Nephron progenitor cell (in vitro differentiated cells): ENCODE measurements at regions not wholly inside any gene's neighbourhood (a gene's known extent, or its start where the extent isn't known, plus 50 kb on each side); places are given as distances from the start of the nearest gene placed in this dataset.

Experiments used
- DNase-seq: peaks from one replicate; pipeline ENCODE4 v3.0.0; 2021
- H3K27ac Mint-ChIP-seq: 2 replicates; pipeline ENCODE4 v1.8.0; 2021; ENCODE audit warnings: mild to moderate bottlenecking, moderate library complexity, mixed read lengths
- H3K27me3 Mint-ChIP-seq: 2 replicates; pipeline ENCODE4 v1.8.0; 2021; ENCODE audit warnings: mild to moderate bottlenecking, low read depth, mixed read lengths; ENCODE audit not compliant: poor library complexity
- H3K36me3 Mint-ChIP-seq: 2 replicates; pipeline ENCODE4 v1.8.0; 2021; ENCODE audit warnings: low read depth, mixed read lengths
- H3K4me1 Mint-ChIP-seq: 2 replicates; pipeline ENCODE4 v1.8.0; 2021; ENCODE audit warnings: mixed read lengths
- H3K4me3 Mint-ChIP-seq: 2 replicates; pipeline ENCODE4 v1.8.0; 2021; ENCODE audit warnings: mild to moderate bottlenecking, moderate library complexity, mixed read lengths
- H3K9me3 Mint-ChIP-seq: 2 replicates; pipeline ENCODE4 v1.8.0; 2021; ENCODE audit warnings: mild to moderate bottlenecking, moderate library complexity, mixed read lengths
- TF ChIP-seq, protein P1 (sequence below): fragments of 200-600 bp; sonication (generic); IDR thresholded peaks from 2 replicates; pipeline ENCODE4 v1.5.0; 2021; ENCODE audit warnings: antibody characterized with exemption

DNA sequence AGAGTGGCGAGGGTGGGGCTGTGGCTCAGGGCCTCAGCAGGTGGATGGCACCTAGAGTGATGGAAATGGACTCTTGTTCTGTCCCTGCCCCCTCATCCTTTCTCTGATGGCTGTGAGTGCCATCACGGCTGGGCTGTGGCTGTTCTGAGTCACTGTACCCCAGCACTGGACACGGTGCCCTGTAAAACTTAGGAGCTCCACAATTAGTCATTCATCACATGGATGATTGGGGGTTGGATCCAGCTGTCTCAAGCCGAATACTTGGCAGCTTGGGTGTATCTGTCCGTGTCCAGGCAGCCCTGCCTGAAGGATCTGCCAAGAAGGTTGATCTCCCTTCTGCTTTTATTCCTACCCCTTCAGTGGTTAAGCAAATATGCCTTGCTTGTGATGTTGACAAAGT is 295.5 kb upstream of the EEF2KMT start:
- H3K27me3 Mint-ChIP-seq, result peaks cover 19% of the 10 kb centered on the region
- H3K9me3 Mint-ChIP-seq, result peaks cover 3% of the 10 kb centered on the region
- TF ChIP-seq, protein P1, sequence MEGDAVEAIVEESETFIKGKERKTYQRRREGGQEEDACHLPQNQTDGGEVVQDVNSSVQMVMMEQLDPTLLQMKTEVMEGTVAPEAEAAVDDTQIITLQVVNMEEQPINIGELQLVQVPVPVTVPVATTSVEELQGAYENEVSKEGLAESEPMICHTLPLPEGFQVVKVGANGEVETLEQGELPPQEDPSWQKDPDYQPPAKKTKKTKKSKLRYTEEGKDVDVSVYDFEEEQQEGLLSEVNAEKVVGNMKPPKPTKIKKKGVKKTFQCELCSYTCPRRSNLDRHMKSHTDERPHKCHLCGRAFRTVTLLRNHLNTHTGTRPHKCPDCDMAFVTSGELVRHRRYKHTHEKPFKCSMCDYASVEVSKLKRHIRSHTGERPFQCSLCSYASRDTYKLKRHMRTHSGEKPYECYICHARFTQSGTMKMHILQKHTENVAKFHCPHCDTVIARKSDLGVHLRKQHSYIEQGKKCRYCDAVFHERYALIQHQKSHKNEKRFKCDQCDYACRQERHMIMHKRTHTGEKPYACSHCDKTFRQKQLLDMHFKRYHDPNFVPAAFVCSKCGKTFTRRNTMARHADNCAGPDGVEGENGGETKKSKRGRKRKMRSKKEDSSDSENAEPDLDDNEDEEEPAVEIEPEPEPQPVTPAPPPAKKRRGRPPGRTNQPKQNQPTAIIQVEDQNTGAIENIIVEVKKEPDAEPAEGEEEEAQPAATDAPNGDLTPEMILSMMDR, result no peak
- H3K4me1 Mint-ChIP-seq, result no peaks in the 10 kb centered on the region
- H3K4me3 Mint-ChIP-seq, result no peak overlapping the region
- DNase-seq, result no peak
- no peak overlapping the region for H3K27ac Mint-ChIP-seq
- H3K36me3 Mint-ChIP-seq, result no peaks in the 10 kb centered on the region

DNA sequence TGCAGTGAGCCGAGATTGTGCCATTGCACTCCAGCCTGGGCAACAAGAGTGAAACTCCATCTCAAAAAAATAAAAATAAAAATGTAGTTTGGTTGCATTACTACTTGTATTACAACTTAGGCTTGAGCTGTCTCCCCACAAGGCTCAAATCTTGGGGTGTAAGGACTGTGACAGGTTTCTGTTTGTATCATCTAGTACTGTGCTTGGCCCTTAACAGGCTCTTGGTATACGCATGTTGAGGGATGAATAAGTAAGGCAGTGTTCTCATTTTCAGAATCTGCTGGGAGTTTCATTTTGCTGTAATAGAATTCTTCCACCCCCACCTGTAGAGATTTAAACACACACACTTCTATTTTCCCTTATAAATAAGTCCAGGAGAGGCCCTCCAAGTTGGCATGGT is 289.4 kb upstream of the EEF2KMT start:
- DNase-seq, result no peak
- TF ChIP-seq, protein P1, result no peak
- Mint-ChIP-seq H3K4me1 (no peaks in the 10 kb centered on the region), H3K27me3 (peaks cover 7% of the 10 kb centered on the region), H3K36me3 (no peaks in the 10 kb centered on the region), H3K4me3 (no peak overlapping the region), H3K9me3 (peaks cover 10% of the 10 kb centered on the region), H3K27ac (no peak overlapping the region)

DNA sequence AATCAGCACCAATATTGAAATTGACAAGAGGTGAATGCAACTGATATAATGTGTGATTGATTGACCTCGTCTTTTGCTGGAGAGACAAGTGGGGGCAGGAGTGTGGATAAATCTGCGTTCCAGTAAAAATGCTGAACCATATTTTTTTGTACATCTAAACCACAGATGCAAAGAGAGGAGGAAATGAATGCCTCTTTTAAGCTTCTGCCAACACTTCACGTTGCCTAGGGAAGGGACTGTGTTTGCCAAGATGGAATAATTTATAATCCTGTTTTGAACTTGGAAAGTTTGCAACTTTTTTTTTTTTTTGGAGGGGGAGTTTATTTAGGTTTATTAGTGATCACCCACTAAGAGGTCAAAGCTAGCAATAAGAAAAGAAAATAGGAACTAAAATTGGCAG is 288.2 kb upstream of the EEF2KMT start:
- Mint-ChIP-seq H3K27me3 (peaks cover 7% of the 10 kb centered on the region), H3K9me3 (peaks cover 10% of the 10 kb centered on the region), H3K27ac (no peak overlapping the region), H3K4me3 (no peak overlapping the region), H3K36me3 (no peaks in the 10 kb centered on the region), H3K4me1 (no peaks in the 10 kb centered on the region)
- no peak for DNase-seq
- TF ChIP-seq, protein P1, result no peak

DNA sequence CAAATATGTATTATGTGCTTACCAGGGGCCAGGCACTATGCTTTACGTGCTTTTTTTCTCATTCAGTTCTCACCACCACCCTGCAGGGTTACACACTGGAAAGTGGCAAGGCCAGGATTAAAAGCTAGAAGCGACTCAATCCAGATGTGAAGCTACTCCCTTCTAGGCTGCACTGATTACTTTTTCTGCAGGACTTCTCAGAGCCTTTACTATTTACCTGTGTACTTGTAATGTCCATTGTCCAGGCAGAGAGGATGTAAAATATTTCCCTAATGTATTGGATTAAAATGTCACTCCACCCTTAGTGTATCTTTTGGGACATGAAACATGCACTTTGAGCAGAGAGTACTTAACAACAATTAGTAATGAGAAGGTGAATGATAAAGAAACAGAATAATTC is 287.5 kb upstream of the EEF2KMT start:
- no peaks in the 10 kb centered on the region for H3K4me1 Mint-ChIP-seq
- TF ChIP-seq, protein P1, result no peak
- no peak overlapping the region for H3K4me3 Mint-ChIP-seq
- peaks cover 10% of the 10 kb centered on the region for H3K9me3 Mint-ChIP-seq
- H3K27me3 Mint-ChIP-seq, result peaks cover 7% of the 10 kb centered on the region
- no peaks in the 10 kb centered on the region for H3K36me3 Mint-ChIP-seq
- DNase-seq, result no peak
- no peak overlapping the region for H3K27ac Mint-ChIP-seq

DNA sequence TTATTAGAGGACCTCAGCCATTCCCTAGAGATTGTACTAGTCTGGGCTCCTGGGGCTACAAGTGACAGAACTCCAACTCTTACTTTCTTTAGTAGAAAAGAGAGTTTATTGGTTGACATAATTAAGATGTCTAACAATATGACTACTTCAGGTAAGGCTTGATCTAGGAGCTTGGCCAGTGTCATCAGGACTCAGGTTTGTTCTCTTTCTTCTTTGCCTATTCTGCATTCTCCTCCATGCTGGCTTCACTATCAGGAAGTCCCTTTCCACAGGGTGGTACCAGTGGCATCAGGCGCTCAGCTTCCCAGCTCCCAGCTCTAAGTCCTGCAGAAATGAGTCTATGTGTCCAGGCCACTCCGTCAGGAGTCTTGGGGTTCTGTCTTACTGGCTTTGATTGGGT is 286.1 kb upstream of the EEF2KMT start:
- Mint-ChIP-seq H3K27ac (no peak overlapping the region), H3K27me3 (peaks cover 7% of the 10 kb centered on the region), H3K4me1 (no peaks in the 10 kb centered on the region)

DNA sequence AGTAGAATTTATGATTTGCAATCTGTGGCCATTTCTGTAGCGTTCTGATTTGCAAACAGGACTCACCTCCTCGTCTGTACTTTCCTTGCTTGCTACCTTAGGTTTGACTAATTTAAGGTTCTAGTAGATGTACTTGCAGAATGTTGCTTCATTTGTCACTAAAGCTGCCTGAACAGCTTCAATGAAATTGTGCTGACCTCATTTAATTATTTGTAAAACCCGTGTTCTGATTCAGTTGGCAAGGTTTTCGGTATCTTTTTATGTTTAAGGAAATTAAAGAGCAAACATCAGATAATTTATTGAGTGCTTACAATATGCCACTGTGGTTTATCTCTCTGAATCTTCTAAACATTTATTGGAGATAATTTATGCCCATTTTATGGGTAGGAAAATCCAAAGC is 284.9 kb upstream of the EEF2KMT start:
- peaks cover 7% of the 10 kb centered on the region for H3K27me3 Mint-ChIP-seq
- H3K9me3 Mint-ChIP-seq, result peaks cover 1% of the 10 kb centered on the region
- H3K27ac Mint-ChIP-seq, result no peak overlapping the region
- no peaks in the 10 kb centered on the region for H3K36me3 Mint-ChIP-seq
- DNase-seq, result no peak
- H3K4me3 Mint-ChIP-seq, result no peak overlapping the region
- TF ChIP-seq, protein P1, result no peak
- no peaks in the 10 kb centered on the region for H3K4me1 Mint-ChIP-seq

More for the DNA sequence above, 286.1 kb upstream of the EEF2KMT start:
- Mint-ChIP-seq H3K4me3 (no peak overlapping the region), H3K9me3 (peaks cover 7% of the 10 kb centered on the region), H3K36me3 (no peaks in the 10 kb centered on the region)
- TF ChIP-seq, protein P1, result no peak
- no peak for DNase-seq
